GM12875 (cell line): ENCODE measurements at regions not wholly inside any gene's neighbourhood (a gene's known extent, or its start where the extent isn't known, plus 50 kb on each side); places are given as distances from the start of the nearest gene placed in this dataset.

Experiments used
- H3K4me3 ChIP-seq: one replicate; pipeline ENCODE4 v1.5.1; 2011; ENCODE audit warnings: low read depth, low read length, control low read depth
- CTCF ChIP-seq: IDR thresholded peaks from 2 replicates; pipeline ENCODE4 v1.5.1; 2011; ENCODE audit warnings: low read depth, mild to moderate bottlenecking, control low read depth, inconsistent platforms, low read length, moderate library complexity, borderline replicate concordance; ENCODE audit not compliant: insufficient read depth

DNA sequence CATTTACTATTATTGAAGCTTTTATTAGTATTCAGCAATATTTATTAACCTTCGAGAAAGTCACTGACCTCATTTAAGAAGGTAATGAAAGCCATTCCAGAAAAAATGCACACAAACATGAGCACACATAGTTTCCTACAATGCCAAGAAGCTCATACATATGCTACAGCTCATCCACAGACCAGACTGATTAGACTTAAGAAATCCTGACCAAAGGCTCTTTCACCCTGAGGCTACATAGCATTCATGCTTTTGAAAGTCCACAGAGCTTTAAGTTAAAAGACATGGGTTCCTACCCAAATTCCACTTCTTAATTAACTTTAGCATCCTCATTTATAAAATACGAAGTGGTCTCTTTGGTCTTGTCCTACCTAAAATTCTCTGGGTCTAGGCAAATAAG lies 430.4 kb downstream of the TBC1D32 start:
- no peak overlapping the region for H3K4me3 ChIP-seq
- TF ChIP-seq CTCF = no peak

- H3K4me3 ChIP-seq = no peak overlapping the region
- no peak for TF ChIP-seq CTCF
These were observed 434.3 kb downstream of the TBC1D32 start for GRCh38 chr6:120899932-120900331.

DNA sequence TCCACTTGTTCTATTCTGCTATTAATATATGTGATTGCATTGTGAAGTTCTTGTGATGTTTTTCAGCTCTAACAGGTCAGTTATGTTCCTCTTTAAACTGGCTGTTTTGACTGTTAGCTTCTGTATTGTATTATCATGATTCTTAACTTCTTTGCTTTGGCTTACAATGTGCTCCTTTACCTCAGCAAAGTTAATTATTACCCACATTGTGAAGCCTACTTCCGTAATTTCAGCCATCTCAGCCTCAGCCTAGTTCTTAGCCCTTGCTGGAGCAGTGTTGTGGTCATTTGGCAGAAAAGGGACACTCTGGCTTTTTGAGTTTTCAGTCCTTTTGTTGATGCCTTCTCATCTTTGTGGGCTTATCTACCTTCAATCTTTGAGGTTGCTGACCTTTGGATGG lies 440.2 kb downstream of the TBC1D32 start:
- H3K4me3 ChIP-seq = no peak overlapping the region
- no peak for TF ChIP-seq CTCF

DNA sequence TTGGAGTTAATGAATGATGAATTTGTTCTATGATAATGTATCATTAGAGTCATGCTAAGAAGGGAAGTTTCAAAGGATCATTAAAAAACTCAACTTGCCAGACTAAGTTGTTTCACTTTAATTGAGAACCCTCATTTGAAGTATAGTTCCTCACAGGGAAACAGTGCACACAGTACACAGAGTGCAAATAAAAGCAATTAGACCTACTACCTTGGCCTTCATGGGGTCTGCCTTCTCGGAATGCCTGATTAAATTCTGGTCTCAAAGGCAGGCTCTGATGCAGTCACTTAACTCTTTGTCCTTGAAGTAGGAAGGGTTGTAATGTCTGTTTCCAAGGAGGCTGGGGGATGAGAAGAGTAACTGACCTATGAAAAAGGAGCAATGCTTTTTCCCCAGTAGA lies 457.3 kb downstream of the TBC1D32 start:
- no peak overlapping the region for H3K4me3 ChIP-seq
- no peak for TF ChIP-seq CTCF

- TF ChIP-seq CTCF = no peak
- H3K4me3 ChIP-seq = no peak overlapping the region
These were observed 457.9 kb downstream of the TBC1D32 start for GRCh38 chr6:120876424-120876823.

DNA sequence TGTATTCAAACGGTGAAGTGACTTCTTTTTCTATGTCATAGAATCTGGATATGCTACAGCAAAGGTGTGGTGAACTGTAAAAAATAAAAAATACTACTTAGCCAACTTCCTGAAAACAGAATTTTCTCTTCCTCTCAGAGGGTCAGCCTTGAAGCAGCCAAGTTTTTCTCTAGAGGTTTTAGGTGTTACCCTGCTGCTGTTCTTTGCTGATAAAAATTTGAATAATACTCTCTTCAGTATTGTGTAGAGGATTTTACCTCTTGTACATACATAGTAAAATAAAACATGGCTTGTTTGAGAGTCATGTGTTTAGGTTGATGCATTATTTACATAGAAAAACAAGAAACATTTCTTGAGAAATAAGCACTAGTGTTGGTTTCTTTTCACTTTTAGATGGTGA lies 458.4 kb downstream of the TBC1D32 start:
- no peak overlapping the region for H3K4me3 ChIP-seq
- TF ChIP-seq CTCF = no peak

DNA sequence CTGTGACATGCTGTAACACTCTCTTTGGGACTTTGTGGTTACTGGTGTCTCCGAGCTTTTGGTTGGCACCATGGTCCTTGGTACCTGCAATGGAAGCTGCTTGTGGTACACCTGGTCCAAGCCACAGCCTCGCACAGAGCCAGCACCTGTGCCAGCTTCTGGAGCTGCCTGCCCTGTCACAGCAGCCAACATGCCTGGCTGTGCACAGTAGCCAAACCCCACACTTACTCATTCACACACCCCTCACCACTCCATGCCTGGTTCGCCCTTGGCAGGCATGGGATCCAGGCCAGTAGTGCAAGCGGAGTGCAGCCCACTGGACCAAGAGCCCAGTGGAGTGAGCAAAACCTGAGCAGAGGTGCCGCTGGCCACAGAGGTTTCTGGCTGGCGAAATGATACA lies 459.9 kb downstream of the TBC1D32 start:
- no peak for TF ChIP-seq CTCF
- no peak overlapping the region for H3K4me3 ChIP-seq
